Activated CD8-positive, alpha-beta memory T cell treated with anti-CD3 and anti-CD28 coated beads, Interleukin-2, amount 50 U/mL, for 24 hours (primary cell): ENCODE measurements at regions not wholly inside any gene's neighbourhood (a gene's known extent, or its start where the extent isn't known, plus 50 kb on each side); places are given as distances from the start of the nearest gene placed in this dataset.

Source experiments
- DNase-seq: peaks from one replicate; pipeline ENCODE4 v3.0.0-alpha.2; 2020; ENCODE audit errors: extremely low read depth

DNA sequence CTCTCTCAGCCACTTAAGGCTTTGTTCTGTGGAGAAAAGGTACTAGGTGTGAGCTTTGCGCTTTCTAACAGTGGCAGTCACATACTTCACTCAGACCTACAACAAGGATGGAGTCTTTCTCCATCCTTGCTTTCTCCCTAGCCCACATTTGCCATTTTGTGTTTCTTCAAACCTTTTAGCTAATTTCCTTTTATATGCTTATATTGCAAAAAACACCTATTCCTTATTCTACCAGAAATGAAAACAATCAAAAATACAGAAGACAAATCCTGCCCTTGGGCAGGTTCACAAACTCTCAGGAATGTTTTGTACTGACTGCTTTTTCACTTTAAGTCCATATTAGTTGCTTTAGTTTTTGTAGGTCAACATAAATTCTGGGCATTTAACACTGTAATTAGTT, 914.2 kb downstream of the SQOR start:
- DNase-seq, result no peak

GRCh38 chr15:46552316-46552715, 917.5 kb downstream of the SQOR start:
- DNase-seq, result no peak

- DNase-seq, result no peak
Observed at GRCh38 chr15:46555547-46555946, 920.7 kb downstream of the SQOR start.

DNA sequence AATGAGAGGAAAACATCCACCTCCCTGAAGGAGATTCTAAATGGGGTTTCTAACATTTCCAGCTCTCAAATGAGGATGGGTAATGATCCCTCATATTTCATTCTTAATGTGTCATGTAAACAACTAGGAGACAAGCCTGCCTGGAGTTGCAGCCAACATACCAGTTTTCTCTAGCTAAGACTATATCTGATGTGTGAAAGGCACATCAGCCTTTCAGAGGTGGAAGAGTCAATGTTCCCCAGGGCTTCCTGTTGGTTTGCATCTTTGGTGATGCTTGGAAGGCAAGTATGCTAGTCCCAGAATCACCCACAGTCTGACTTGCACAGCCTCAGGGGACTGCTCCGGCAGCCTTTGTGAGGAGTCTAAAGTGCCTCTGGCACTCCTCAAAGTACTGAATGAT, 921.2 kb downstream of the SQOR start:
- DNase-seq, result no peak

GRCh38 chr15:46556559-46557379, 921.9 kb downstream of the SQOR start:
- DNase-seq, result no peak

- DNase-seq, result no peak
Observed at GRCh38 chr15:46567968-46568367, 933.1 kb downstream of the SQOR start.

- DNase-seq, result no peak
Observed at GRCh38 chr15:46569781-46570180, 935.0 kb downstream of the SQOR start.

GRCh38 chr15:46576646-46577395, 942.0 kb downstream of the SQOR start:
- DNase-seq, result no peak

- DNase-seq, result no peak
Observed at GRCh38 chr15:46577767-46578166, 942.9 kb downstream of the SQOR start.

DNA sequence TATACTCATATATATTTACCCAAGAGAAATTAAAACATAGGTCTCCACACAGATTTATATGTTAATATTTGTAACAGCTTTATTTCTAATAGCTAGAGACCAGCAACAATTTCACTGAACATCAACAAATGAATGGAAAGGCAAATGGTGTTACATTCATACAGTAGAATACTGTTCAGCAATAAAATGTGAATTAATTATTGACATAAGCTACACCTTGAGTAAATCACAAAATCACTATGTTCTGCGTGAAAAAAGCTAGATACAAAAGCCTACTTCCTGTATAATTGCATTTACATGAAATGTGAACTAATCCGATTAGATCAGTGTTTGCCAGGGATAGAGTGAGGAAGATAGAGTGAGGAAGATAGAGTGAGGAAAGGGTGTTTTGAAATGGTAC, 945.7 kb downstream of the SQOR start:
- DNase-seq, result no peak

DNA sequence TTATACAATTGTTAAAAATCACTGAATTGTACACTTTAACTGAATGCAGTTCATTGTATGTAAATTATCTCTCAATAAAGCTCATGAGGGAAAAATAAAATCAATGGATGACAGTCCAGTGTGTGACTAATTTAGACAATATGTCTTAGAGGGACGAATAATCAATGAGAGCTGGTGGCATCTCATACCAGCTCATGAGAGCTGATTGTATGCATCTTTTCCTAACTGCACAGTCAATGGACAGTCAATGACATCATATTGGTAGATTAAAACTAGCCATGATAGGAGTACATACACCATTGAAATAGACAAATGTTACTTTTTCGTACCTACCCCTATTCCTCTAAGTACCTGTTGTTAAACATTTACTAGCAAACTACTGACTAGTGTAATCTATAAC, 946.1 kb downstream of the SQOR start:
- DNase-seq, result no peak

DNA sequence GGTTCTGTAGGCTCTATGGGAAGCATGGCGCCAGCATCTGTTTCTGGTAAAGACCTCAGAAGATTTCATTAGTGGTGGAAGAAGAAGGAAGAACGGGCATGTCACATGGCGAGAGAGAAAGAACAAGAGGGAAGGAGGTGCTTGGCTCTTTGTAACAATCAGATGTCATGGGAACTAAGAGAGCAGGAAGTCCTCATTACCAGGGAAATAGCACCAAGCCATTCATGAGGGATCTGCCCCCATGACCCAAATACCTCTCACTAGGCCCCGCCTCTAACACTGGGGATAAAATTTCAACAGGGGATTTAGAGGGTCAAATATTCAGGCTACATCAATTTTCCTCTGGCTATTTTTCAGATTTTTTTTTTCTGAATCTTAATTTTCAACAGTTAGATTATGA, 954.3 kb downstream of the SQOR start:
- no peak for DNase-seq

DNA sequence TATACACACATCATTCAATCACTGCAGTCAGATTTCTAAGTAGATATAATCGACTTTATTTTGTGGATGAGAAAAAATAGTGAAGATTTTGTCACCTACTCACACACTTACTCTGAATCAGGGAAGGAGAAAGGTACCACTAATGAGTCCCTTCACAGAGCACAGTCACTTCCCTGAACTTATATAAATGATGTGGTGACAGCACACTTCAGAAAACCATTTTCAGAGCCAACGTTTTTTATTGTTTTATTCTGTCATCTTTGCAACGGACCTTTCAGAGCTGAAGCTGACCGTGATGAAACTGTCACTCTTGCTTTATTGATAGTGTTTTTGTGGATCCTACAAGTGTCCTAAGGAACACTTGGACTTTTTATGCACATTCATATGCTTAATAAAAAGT, 956.6 kb downstream of the SQOR start:
- DNase-seq, result no peak

DNA sequence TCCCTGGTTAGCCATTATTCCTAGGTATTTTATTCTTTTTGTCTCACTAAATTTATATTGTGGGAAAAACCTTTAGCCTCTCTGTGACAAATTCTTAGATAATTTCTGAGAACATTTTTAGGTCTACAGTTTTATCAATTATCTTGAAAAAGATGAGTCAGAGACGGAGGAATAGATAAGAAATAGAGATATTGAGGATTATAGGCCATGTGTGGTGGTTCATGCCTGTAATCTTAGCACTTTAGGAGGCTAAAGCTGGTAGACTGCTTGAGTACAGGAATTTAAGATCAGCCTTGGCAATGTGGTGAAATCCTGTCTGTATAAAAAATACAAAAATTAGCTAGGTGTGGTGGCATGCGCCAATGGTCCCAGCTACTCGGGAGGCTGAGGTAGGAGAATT, 960.2 kb downstream of the SQOR start:
- no peak for DNase-seq

- no peak for DNase-seq
Observed at GRCh38 chr15:46607077-46607476, 972.2 kb downstream of the SQOR start.

- DNase-seq, result no peak
Observed at GRCh38 chr15:46616033-46616432, 981.2 kb downstream of the SQOR start.

GRCh38 chr15:46617507-46617906, 982.7 kb downstream of the SQOR start:
- no peak for DNase-seq

DNA sequence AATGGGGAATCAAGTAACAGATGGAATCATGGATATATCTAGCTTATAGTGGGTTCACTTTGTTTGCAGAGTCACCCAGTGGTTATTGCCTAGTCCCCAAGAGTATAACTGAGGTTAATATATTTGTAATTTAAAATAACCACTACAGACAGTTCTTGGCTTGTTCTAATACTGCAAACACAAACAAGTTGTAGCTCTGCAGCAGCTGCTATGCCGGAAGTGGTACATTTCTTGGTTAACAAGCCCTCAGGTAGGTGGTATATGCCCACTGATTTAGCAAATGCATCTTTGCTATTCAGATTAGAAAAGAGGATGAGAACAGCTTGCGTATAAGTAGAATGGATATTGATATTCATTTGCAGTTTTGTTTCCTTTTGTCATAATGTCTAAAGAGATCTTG, 984.2 kb downstream of the SQOR start:
- no peak for DNase-seq

DNA sequence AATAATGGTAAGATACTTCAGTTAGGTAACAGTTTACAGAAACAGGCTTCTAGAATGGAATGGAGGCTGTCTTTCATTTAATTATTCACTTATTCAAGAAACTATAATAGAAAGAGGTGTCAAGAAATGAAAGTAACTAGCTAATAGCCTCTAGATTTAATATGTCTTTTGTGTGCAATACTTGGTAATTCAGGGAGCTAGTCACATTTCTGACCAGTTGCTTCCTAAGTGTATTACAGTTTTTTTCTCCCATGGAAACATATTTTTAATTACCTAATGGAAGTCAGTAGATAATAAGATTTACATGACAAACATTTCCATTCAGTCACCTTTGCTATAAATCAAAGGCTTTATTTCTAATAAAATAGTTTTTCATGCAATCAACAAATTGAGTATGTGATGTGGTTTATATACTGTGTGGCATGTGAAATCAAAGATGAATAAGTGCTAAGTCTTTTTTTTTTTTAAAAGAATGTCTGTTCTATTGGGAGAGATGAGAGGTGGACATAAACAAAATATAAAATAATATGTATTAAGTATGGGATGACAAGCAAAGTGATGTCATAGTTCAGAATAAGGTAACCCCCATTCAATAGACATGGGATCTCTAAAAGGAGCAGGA, 985.7 kb downstream of the SQOR start:
- no peak for DNase-seq

DNA sequence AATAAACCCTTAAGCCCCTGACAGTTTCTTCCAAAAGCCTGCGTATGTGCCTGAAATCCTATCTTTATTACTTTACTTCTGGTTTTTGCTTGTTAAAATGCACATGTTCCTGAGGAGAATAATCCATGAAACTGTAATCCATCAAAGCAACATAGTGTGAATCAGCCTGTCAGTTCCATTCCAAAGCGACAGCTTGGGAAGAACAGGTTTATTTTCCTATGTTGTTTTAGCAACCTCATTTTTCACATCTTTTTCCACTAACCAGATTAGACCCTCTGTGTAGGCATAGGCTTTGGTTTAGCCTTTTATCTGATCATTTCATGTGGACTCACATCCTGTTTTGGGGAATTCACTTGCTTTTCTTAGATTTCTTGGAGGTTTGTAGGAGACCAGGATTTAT, 988.0 kb downstream of the SQOR start:
- no peak for DNase-seq

- DNase-seq, result no peak
Observed at GRCh38 chr15:46636206-46636605, 1001.4 kb downstream of the SQOR start.

DNA sequence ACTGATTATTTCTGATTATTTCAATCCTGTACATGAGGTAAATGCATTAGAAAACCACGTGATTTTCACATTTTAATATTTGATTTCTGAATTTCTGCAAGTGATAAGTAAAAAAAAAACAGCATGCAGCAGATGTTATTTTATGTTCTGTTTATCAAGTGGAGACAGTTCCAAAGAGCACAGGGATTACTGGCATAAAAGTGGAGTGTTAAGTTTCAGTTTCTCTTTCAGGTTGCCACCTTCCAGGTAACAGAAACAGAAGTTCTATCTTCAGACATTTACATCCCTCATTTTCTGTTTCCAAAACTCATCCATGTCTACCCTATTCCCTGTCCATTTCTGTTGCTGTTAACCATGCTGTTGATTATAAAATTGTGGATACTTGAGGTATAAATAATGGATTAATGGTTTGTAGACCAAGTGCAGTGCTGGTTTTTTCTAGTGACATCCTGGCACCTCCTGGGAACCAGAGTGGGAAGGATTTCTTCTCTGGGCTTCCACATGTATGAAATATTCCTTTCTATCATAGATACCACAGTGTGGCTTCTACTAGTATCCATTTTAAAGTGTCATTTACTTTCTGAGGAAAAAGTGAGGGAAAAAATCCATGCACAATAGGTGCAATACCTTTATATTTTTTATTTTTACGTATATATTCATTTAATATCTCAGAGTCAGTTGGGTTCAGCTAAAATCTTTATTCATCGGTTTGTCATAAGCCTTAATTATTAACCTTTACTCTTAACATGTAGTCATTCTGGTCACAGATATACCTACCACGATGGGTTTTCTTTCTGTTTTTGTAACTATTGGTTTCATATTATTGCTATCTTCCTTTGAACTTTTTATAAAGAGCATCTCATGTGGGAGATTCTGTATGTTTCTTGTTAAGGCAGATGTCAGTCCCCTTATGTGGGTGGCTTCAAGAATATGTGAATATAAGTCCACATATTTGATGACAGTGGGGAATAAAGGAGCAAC, 1010.0 kb downstream of the SQOR start:
- DNase-seq, result no peak
